Osteocyte (in vitro differentiated cells): ENCODE measurements at regions not wholly inside any gene's neighbourhood (a gene's known extent, or its start where the extent isn't known, plus 50 kb on each side); places are given as distances from the start of the nearest gene placed in this dataset.
A peak's percentile ranks its signal among the peaks of the same experiment; 100 is the strongest.

Source experiments
- DNase-seq: peaks from one replicate; pipeline ENCODE4 v3.0.0; 2021; ENCODE audit warnings: mixed read lengths; ENCODE audit not compliant: unreplicated experiment; ENCODE audit errors: extremely low spot score
- H3K27ac Mint-ChIP-seq: one replicate; pipeline ENCODE4 v1.8.0; 2021; ENCODE audit warnings: mild to moderate bottlenecking, mixed read lengths; ENCODE audit not compliant: unreplicated experiment
- H3K27me3 Mint-ChIP-seq: one replicate; pipeline ENCODE4 v1.8.0; 2021; ENCODE audit warnings: mixed read lengths; ENCODE audit not compliant: unreplicated experiment
- H3K36me3 Mint-ChIP-seq: one replicate; pipeline ENCODE4 v1.8.0; 2021; ENCODE audit warnings: mixed read lengths; ENCODE audit not compliant: unreplicated experiment
- H3K4me1 Mint-ChIP-seq: one replicate; pipeline ENCODE4 v1.8.0; 2021; ENCODE audit warnings: mixed read lengths; ENCODE audit not compliant: unreplicated experiment
- H3K4me3 Mint-ChIP-seq: one replicate; pipeline ENCODE4 v1.8.0; 2021; ENCODE audit warnings: mild to moderate bottlenecking, moderate library complexity, mixed read lengths; ENCODE audit not compliant: unreplicated experiment
- H3K9me3 Mint-ChIP-seq: one replicate; pipeline ENCODE4 v1.8.0; 2021; ENCODE audit warnings: mixed read lengths; ENCODE audit not compliant: unreplicated experiment
- CTCF ChIP-seq: fragments of 200-600 bp; sonication (generic); IDR thresholded peaks from 2 replicates; pipeline ENCODE4 v1.5.0; 2021; ENCODE audit warnings: antibody characterized with exemption, mild to moderate bottlenecking, moderate library complexity

- no peak overlapping the region for H3K27ac Mint-ChIP-seq
- no peak overlapping the region for H3K4me3 Mint-ChIP-seq
- peak; percentile 32 for DNase-seq
- TF ChIP-seq CTCF, result no peak
- H3K27me3 Mint-ChIP-seq, result no peaks in the 10 kb centered on the region
- H3K9me3 Mint-ChIP-seq, result peaks cover 23% of the 10 kb centered on the region
- no peaks in the 10 kb centered on the region for H3K36me3 Mint-ChIP-seq
- no peaks in the 10 kb centered on the region for H3K4me1 Mint-ChIP-seq
Observed at GRCh38 chr1:34363447-34363846, 186.7 kb downstream of the C1orf94 start.

GRCh38 chr1:34363915-34364314, 187.2 kb downstream of the C1orf94 start:
- no peaks in the 10 kb centered on the region for H3K27me3 Mint-ChIP-seq
- no peaks in the 10 kb centered on the region for H3K4me1 Mint-ChIP-seq
- H3K36me3 Mint-ChIP-seq, result no peaks in the 10 kb centered on the region
- no peak for TF ChIP-seq CTCF
- no peak overlapping the region for H3K4me3 Mint-ChIP-seq
- H3K27ac Mint-ChIP-seq, result no peak overlapping the region
- DNase-seq, result peak; percentile 10
- H3K9me3 Mint-ChIP-seq, result peaks cover 23% of the 10 kb centered on the region

GRCh38 chr1:34364376-34364775, 187.7 kb downstream of the C1orf94 start:
- no peaks in the 10 kb centered on the region for H3K4me1 Mint-ChIP-seq
- H3K27ac Mint-ChIP-seq, result no peak overlapping the region
- H3K9me3 Mint-ChIP-seq, result peaks cover 23% of the 10 kb centered on the region

GRCh38 chr1:34365295-34365694, 188.6 kb downstream of the C1orf94 start:
- Mint-ChIP-seq H3K4me1 (no peaks in the 10 kb centered on the region), H3K9me3 (peaks cover 20% of the 10 kb centered on the region), H3K4me3 (no peak overlapping the region), H3K27me3 (no peaks in the 10 kb centered on the region), H3K27ac (no peak overlapping the region), H3K36me3 (no peaks in the 10 kb centered on the region)
- TF ChIP-seq CTCF, result no peak
- no peak for DNase-seq

More at GRCh38 chr1:34364376-34364775, 187.7 kb downstream of the C1orf94 start:
- peak; percentile 32 for DNase-seq
- Mint-ChIP-seq H3K4me3 (no peak overlapping the region), H3K36me3 (no peaks in the 10 kb centered on the region), H3K27me3 (no peaks in the 10 kb centered on the region)
- TF ChIP-seq CTCF, result no peak

GRCh38 chr1:34366875-34367624, 190.3 kb downstream of the C1orf94 start:
- no peaks in the 10 kb centered on the region for H3K27me3 Mint-ChIP-seq
- DNase-seq, result peak; percentile 38
- H3K4me3 Mint-ChIP-seq, result no peak overlapping the region
- no peak for TF ChIP-seq CTCF
- H3K4me1 Mint-ChIP-seq, result no peaks in the 10 kb centered on the region
- H3K9me3 Mint-ChIP-seq, result peaks cover 18% of the 10 kb centered on the region
- H3K27ac Mint-ChIP-seq, result no peak overlapping the region
- H3K36me3 Mint-ChIP-seq, result no peaks in the 10 kb centered on the region
